Ovary (tissue), 3 donors: ENCODE measurements at regions not wholly inside any gene's neighbourhood (a gene's known extent, or its start where the extent isn't known, plus 50 kb on each side); places are given as distances from the start of the nearest gene placed in this dataset.

Experiments used
- POLR2A ChIP-seq: fragments of 450-650 bp; IDR thresholded peaks from one replicate; pipeline ENCODE4 v1.6.1; 2017; ENCODE audit warnings: antibody characterized with exemption, mild to moderate bottlenecking, moderate library complexity
- TF ChIP-seq, protein P1 (sequence below), 3 donors: fragments of 450-650 bp in 2 of 3; fragments of 200-600 bp in 1 of 3; IDR thresholded peaks; one replicate each; pipeline versions ENCODE4 v1.5.1 to v1.8.0; 2016 to 2022; ENCODE audit warnings: antibody characterized with exemption in 3 of 3, mild to moderate bottlenecking in 1 of 3
- donor health status: DM: no; HTN: no; CAD: no.

GRCh38 chr7:133180717-133181116 lies 72.2 kb upstream of the EXOC4 start:
- TF ChIP-seq, protein P1, sequence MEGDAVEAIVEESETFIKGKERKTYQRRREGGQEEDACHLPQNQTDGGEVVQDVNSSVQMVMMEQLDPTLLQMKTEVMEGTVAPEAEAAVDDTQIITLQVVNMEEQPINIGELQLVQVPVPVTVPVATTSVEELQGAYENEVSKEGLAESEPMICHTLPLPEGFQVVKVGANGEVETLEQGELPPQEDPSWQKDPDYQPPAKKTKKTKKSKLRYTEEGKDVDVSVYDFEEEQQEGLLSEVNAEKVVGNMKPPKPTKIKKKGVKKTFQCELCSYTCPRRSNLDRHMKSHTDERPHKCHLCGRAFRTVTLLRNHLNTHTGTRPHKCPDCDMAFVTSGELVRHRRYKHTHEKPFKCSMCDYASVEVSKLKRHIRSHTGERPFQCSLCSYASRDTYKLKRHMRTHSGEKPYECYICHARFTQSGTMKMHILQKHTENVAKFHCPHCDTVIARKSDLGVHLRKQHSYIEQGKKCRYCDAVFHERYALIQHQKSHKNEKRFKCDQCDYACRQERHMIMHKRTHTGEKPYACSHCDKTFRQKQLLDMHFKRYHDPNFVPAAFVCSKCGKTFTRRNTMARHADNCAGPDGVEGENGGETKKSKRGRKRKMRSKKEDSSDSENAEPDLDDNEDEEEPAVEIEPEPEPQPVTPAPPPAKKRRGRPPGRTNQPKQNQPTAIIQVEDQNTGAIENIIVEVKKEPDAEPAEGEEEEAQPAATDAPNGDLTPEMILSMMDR (IDR thresholded peaks at IDR 0.05), result no peak
- TF ChIP-seq POLR2A, result no peak
